GM19467 (cell line): ENCODE measurements at regions not wholly inside any gene's neighbourhood (a gene's known extent, or its start where the extent isn't known, plus 50 kb on each side); places are given as distances from the start of the nearest gene placed in this dataset.

Experiments
- ATAC-seq: cut with Tn5 transposase; IDR thresholded peaks from one replicate; pipeline ENCODE4 v1.9.1; 2021; ENCODE audit warnings: mild to moderate bottlenecking, moderate library complexity; ENCODE audit not compliant: unreplicated experiment

DNA sequence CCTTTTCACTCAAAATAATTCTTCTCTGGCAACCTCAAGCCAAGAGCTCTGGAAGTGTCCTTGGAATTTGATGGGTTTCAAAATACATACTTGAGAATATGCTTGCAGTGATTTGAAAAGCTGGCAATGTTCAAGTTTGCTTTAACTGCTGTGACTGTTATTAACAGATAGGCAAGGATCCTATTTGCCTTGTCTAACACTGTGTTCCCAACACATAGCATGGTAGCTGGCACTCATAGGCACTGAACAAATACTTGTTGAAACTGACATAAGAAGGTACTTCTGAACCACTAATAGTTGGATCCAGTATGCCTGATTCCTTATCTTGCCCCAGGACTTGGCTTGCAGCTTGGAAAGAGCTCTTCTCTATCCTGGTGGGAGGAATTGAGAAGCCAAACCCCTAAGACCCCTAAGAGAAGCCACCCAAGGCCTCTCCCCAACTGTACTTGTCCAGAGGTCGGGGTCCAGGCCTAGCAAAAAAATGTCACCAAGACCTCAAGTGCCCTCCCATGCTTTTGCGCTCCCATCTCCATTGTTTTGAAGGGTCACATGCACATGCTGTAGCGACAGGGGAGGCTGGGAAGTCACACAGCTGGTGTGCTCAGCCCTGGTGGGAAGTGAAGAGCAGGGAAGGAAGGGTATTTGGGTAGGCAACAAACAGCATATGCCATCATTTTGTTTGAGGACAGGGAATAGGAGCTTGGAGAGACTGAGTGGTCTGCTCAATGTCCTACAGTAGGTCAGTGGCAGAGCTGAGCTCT is 118.4 kb upstream of the HAAO start:
- no peak for ATAC-seq

DNA sequence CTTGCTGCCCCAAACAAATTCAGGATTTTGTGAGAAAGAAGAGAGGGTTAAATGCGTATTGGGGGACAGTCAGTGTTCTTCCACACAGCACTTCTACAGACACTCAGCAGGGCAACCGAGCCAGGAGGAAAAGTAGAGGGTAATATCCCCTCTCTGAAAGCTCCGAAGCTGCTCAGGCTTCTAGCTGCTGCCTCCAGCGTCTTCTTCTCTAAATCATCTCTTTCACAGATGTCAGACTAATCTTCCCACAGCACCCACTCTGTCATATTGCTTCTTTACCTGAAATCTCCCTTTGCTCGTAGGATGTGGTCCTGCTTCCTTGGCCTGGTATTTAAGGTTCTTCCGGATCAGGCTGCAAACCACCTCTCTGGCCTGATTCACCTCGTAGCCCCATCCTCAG is 117.6 kb upstream of the HAAO start:
- ATAC-seq, result no peak

DNA sequence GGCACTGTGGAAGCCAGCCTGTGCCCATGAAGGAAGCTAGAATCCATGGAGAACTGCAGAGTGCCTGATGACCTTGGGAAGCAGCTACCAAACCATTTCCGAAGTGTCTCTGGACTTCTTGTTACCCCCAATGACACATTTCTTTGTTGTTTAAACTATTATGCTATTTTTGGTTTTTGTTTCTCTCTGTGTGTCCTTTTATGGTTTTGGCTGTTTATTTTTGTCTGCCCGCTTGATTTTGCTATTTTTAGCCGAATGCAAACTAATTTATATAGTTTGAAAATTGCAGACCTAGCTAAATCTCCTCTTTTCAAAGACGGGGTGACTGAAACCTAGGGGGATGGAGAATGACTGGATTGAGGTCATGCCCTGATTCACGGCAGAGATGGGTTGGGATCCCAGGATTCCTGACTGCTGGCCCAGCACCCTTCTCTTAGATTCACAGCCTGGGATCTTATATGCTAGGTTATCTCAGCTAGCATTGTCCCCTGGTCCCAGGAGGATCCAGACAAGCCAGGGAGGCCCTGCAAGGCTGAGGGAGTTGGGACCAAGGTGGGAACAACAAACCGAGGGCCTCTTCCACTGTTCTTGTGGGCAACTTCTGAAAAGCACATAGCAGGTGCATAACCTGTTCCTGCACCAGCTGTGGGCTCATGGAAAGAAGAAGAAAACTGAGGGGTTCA is 116.3 kb upstream of the HAAO start:
- ATAC-seq, result no peak

DNA sequence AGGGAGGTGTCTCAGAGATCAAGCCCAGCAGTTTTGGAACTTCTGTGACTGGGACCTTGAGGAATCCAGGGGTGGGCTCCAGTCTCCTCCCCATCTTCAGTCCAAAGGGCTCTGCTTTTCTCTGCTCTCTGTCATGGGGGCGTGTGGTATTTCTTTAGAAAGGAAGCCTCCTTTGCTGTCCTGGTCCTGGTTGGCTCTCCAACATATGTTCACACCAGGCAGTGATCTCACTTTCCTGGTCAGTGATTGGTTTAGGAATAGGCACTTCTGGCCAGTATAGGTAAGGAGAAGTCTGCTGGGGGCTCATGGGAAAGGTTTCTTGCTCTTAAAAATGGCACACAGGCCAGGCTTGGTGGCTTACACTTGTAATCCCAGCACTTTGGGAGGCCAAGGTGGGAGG is 115.5 kb upstream of the HAAO start:
- no peak for ATAC-seq

DNA sequence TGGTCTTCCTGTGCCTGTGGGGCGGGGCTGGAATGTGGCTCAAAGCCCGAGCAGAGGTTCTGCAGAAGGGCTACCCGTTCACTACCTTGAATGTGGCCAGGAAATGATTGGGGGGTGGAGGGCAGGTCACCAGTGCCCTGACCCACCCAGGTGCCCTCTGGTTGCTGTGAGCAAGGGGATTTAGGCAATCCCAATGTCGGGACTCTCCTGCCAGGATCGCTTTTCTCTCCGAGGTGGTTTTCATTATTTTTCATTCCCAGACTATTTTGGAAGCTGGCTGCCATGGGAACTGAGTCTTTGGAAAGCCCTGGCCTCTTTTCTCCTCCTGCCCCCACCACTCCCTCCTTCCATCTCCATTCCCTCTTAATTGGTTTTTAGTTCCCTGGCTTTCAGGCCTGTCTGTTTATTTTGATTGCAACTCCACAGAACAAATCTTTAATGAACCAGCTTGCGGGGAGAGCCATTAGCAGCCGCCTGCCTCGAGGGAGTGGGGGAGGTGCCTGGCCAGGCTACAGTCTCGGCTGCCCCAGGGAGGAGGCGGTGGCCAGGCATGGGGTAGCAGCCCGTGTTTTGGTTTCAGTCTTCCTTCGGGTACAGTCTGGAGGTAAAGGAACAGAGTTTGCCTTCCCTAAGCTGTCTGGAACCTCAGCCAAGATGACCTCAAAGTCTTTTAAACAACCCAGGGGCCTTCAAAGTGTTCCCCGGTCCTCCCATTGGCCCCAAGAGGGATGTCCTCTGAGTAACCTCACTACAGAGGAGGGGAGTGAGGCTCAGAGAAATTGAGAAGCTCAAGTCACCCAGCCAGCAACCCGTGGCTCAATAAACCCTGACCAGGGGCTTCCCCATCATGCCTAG is 114.4 kb upstream of the HAAO start:
- ATAC-seq, result no peak

DNA sequence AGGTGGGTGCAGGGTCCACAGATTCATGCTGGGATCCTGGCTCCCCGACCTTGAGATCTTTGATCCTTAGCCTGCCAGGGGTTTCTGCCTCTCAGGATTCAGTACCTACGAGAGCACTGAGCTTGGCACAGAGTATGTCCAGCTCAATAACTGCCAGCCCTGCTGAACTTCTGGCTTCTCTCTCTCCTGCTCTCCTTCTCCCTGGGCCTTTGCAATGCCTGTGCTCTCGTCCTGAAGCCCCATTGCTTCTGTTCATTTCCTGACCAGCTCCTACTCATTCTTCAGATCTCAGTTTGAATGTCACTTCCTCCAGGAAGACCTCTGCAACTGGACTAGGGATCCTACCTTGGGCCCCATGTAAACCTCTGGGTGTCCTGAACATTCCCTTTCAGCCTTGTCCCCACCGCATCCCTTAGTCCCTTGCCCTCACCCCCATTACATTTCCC is 113.8 kb upstream of the HAAO start:
- ATAC-seq, result no peak

DNA sequence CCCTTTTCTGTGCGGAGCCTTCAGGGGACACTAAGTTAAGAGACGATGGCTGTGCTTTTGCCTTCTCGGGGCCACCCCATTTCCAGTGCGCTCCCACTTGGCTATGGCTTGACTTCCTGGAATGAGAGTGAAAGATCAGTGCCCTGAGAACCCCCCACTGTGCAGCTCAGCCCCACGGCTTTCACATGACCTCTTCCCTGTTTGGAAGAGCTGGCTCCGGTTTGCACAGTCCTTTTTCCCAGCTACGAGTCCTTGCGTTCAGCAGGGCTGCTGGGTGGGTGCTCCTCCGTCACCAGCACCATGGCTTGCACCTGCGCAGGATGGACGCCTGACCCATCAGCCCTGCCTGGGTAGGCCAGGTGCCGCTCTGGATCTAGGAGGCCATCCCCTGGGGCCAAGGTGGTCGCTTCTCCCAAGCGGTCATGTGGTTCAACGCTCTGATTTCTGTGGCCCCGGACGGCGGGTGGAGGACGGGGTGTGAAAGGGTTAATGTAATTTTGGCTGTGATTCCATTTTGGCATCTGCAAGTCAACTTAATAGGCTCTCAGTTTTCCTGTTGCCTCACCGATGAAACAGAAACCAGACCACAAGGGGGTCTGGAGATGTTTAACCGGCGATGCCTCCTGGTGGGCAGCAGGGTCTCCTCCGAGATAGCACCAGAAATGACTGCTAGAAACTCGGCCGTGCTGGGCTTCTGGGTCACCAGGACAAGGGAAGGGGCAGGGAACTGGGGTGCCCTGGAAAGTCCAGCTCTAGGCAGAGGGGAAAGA is 113.1 kb upstream of the HAAO start:
- no peak for ATAC-seq

DNA sequence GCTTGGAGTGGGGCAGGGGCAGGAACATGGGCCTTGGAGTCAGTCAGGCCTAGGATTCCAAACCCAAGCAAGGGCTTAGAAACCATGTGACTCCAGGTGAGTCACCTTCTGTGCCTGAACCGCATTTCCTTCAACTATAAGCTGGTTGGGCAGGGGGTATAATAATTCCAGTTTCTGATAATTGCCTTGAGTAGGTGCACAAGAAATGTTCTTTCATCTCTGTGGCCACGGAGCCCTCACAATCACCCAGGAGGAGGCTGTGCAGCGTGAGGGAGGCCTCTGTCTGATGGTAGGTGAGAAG is 112.1 kb upstream of the HAAO start:
- no peak for ATAC-seq

DNA sequence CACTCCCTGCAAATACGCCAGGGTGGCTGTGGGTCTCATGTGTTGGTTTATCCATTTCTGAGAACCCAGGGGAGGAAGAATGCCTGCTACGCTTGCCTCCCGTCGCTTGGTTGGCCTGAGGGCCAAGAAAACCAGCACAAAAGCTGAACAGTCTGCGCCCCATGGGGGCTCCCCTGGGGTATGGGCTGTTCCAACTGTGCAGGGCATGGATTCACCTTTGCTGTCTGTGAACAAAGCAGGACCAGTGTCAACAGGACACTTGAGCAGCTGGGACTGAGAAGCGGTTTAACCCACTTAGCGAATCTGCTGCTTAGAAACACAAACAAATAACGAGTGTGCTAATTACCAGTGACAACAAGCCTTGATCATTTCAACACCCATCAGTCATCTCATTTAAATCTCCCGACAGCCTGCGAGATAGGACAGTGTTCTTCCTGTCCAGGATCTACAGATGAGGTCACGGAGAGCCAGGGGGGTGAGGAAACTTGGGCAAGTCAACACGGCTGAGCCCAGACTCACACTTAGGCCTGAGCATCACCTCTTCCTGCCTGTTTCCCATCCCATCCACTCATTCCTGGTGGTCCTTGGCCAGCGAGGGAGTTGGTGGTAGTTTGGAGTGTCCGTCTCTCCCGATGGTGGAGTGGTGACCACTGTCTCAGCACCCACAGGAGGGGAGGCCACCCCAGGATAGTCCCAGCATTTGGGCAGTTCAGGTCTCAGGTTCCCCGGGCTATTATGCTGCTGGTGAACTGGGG is 111.6 kb upstream of the HAAO start:
- ATAC-seq, result no peak

DNA sequence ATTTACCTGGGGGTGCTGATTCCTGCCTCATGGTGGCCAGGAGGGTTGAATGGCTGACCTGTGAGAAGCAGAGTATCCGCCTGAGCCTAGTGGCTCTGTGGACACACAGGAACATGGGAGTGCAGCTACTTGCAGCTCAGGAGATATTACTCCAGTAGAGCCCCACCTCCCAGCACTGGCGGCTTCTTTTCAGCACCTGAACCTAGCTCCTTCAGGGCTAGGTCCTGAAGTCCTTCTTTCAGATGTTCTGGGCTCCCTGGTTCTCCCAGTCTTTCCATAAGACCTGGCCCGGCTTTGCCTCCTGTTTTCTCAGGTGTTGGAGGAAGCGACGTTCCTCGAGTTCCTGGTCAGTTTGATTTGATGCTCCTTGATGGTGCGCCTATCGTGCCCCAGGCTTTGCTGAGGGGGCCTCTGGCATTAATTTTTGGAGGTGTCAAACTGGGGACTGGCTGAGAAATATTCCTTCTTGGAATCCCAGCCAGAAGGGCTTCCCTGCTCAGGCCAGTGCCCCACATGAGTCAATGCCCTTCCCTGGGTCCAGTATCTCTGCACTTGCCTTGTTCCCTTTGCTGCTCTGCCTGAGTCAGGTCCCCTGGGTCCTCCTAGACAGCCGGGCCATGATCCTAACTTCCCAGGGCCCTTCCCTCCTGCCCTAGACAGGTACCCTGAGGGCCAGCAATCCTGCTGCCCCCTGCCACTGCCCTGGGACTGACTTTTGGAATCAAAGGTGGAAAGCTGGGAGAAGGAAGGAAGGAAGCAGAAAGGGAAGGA is 110.7 kb upstream of the HAAO start:
- ATAC-seq, result no peak

DNA sequence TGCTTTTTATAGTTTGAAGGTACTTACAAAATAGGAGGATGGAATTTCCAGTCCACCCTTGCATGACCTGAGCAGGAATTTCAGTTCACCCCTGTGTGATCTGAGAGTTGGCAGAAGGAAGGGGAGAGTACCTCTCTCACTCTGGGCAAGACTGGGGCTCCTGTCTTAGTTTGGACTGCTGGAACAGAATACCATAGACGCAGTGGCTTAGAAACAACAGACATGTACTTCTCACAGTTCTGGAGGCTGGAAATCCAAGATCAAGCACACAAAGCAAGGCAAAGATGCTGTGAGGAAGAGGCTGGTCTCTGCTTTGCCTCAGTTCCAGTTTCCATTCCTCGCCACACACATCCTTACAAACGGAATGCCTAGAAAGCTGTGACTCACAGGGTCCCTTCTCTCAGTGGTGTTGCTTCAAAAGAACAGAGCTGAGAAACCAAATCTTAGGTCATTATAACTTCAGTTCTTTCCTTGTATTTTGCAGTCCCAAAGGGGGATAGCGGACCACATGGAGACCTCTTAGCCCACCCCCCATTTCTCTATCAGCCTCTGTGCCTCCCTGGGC is 108.8 kb upstream of the HAAO start:
- no peak for ATAC-seq

DNA sequence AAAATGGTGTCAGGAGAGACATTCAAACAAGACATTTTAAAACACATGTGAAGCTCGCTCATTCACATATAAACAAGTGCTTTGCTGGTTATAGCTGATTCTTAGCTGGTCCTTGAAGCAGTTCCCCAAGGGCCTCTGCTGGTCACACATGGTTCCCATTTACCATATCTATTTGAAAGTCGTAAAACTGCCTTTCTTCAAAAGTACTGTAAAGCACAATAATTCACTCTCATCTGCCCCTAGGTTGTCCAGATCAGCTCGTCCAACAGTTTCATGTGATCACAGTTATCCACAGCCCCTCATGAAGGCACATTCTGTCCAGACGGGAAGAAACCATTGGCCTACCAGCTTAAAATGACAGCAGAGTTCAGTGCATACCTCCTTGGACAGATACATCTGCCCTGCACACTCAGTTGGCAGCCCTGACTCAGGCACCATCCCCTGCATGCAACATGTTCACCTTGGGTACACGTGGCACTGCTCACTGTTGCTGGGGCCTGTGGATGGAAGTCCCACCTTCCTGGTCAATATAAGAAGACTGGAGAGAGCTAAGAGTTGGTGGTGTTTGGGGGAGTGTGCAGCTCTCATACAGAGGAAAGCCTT is 108.0 kb upstream of the HAAO start:
- no peak for ATAC-seq

DNA sequence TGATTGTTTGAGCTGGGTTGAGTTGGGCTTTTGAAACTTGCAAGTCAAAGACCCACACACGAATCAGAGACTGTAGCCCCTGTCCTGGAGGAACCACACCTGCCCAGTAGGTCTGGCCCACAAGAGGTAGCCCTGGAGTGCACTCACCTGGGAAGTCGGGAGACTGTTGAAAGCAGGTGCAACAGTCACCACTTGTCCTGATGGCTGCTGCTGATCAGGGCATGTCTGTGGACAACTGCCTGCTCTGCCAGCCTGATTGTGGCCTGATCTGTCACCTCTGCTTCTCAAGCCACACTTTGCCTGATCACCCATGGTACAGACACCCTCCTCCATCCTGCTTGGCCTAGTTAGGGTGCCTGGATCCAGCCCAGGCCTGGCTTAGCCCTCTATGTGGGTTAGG is 105.0 kb upstream of the HAAO start:
- ATAC-seq, result no peak

DNA sequence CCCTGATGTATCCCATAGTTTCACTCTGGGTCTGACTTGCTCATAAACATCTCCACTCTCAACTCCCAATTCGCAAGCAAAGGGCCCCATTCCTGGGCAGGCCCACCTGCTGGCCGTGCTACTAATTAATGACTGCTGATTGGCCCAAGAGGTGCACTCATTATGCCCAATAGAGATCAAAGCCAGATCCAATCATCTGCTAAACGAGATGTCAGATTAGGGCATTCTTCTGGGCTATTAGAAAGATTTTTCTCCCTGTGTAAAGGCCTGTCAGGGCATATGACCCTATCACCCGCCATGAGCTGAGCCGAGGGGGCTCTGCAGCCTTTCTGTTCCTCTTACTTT is 103.4 kb upstream of the HAAO start:
- ATAC-seq, result no peak

DNA sequence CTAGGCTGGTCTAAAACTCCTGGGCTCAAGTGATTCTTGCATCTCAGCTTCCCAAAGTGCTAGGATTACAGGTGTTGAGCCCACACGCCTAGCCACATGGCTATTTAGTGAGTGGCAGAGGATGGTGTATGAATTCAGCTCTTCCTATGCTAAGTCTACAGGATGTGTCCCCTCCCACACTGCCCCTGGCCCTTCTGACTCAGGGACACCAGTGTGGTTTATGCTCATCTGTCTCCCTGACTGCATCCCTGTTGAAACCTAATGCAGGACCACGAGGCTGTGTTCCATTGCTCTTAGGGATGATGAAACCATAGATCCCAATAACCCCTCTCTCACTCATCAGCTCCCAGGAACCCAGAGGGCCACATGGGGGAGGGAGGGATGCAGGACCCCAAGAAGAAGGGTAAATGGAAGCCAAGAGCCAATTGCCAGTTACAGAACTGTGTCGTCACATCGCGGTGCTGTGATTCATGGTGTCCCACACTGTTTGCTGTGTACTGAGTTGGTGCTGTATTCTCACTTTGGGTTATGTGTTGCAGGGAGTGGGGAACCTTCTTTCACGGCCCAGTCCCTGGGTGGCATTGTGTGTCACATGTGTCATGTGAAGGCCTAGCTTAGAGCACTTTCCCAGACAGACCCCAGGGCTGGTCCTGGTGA is 102.9 kb upstream of the HAAO start:
- no peak for ATAC-seq

DNA sequence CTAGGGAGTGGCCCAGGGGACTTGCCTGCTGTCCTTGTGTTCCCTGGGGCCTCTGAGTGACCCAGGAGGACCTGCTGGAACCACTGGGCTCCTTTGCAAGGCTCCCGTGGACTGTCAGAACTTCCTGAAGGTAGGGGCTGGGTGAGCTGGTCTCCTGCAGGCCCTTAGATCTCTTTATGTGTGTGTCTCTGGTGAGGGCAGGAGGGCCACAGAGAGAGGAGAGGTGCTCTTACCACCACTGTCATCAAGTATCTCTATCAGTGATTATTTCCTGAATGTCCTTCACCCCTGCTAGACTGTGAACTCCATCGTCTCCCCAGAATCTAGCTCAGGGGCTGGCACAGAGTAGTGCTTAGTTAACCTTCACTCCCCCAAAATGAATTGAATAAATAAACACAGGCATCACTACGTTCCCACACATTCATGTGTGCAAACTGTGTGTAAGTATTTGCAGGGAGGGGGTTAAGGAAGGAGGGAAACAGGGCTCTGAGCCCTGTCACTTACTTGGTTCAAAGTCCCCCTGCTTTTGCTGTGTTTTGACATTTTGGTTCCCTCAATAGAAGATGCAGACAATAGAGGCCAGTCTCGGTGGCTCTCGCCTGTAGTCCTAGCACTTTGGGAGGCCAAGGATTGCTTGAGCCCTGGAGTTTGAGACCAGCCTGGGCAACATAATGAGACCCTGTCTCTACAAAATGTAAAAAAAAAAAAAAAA is 100.8 kb upstream of the HAAO start:
- ATAC-seq, result no peak

DNA sequence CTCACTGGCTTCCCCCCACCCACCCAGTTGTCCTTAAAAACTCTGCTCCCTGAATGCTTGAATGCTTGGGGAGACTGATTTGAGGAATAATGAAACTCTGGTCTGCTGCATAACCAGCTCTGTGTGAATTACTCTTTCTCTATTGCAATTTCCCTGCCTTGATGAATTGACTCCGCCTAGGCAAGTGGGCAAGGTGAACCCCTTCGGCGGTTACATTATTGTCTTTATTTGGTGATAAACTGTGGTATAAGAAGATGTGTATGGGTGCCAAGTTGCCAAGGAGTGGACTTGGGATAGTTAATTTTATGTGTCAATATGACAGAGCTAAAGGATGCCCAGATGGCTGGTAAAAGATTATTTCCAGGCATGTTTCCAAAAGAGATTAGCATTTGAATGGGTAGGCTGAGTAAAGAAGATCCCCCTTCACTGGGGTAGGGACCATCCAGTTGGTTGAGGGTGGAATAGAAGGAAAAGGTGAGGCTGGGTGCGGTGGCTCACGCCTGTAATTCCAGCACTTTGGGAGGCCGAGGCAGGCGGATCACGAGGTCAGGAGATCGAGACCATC is 98.5 kb upstream of the HAAO start:
- ATAC-seq, result no peak
